ENCODE measurements at regions not wholly inside any gene's neighbourhood (a gene's known extent, or its start where the extent isn't known, plus 50 kb on each side); places are given as distances from the start of the nearest gene placed in this dataset.

DNA sequence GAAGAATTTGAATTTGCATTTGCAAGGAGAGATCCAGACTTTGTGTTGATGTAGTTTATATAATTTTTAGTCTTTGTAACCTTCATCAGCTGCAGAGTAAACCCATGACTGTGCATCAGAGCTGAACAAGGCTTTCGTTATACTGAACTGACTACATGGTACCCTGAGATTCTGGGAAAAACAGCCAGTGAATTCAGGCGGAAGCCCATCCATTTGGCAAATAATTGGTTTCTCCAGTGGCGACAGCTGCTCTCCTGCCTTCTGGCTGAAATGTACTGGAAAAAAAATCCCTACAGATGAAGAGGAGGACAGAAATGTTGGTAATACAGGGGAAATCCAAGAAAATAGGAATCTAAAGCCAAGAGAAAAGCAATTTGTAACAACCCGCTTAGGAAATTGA lies 657.5 kb upstream of the CDH7 start:
- TF ChIP-seq, protein P1, sequence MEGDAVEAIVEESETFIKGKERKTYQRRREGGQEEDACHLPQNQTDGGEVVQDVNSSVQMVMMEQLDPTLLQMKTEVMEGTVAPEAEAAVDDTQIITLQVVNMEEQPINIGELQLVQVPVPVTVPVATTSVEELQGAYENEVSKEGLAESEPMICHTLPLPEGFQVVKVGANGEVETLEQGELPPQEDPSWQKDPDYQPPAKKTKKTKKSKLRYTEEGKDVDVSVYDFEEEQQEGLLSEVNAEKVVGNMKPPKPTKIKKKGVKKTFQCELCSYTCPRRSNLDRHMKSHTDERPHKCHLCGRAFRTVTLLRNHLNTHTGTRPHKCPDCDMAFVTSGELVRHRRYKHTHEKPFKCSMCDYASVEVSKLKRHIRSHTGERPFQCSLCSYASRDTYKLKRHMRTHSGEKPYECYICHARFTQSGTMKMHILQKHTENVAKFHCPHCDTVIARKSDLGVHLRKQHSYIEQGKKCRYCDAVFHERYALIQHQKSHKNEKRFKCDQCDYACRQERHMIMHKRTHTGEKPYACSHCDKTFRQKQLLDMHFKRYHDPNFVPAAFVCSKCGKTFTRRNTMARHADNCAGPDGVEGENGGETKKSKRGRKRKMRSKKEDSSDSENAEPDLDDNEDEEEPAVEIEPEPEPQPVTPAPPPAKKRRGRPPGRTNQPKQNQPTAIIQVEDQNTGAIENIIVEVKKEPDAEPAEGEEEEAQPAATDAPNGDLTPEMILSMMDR (conservative IDR thresholded peaks at IDR 0.05), result no peak
- no peak for TF ChIP-seq EZH2 (IDR thresholded peaks at IDR 0.05; ENCODE audit: low read depth)

Data from PC-9 (cell line).